Hepatocyte (in vitro differentiated cells): ENCODE measurements at regions not wholly inside any gene's neighbourhood (a gene's known extent, or its start where the extent isn't known, plus 50 kb on each side); places are given as distances from the start of the nearest gene placed in this dataset.

Source experiments
- EZH2 ChIP-seq: fragments of 200-600 bp; sonication (generic); IDR thresholded peaks from 2 replicates; pipeline ENCODE4 v1.6.1; 2016; ENCODE audit warnings: antibody characterized with exemption, mild to moderate bottlenecking, borderline replicate concordance
- TF ChIP-seq, protein P1 (sequence below): fragments of 200-600 bp; sonication (generic); IDR thresholded peaks from 2 replicates; pipeline ENCODE4 v1.5.1; 2016; ENCODE audit warnings: antibody characterized with exemption, mild to moderate bottlenecking; ENCODE audit not compliant: poor library complexity

DNA sequence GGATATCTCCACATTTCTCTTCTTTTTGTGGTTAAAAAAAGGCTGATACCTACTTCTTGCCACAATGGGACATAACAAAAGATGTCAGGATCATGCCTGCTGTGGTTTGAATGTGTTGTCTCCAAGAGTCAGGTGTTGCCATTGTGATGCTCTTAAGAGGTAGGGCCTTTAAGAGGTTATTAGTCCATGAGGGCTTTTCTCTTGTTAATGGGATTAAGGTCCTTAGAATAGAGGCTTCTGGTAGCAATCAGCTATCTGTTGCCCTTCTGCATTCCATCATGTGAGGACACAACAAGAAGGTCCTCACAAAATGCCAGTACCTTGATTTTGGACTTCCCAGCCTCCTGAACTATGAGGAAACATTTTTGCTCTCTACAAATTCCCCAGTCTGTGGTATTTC lies 191.4 kb downstream of the GBA3 start:
- TF ChIP-seq, protein P1, sequence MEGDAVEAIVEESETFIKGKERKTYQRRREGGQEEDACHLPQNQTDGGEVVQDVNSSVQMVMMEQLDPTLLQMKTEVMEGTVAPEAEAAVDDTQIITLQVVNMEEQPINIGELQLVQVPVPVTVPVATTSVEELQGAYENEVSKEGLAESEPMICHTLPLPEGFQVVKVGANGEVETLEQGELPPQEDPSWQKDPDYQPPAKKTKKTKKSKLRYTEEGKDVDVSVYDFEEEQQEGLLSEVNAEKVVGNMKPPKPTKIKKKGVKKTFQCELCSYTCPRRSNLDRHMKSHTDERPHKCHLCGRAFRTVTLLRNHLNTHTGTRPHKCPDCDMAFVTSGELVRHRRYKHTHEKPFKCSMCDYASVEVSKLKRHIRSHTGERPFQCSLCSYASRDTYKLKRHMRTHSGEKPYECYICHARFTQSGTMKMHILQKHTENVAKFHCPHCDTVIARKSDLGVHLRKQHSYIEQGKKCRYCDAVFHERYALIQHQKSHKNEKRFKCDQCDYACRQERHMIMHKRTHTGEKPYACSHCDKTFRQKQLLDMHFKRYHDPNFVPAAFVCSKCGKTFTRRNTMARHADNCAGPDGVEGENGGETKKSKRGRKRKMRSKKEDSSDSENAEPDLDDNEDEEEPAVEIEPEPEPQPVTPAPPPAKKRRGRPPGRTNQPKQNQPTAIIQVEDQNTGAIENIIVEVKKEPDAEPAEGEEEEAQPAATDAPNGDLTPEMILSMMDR = no peak
- TF ChIP-seq EZH2 = no peak
